ENCODE measurements at regions not wholly inside any gene's neighbourhood (a gene's known extent, or its start where the extent isn't known, plus 50 kb on each side); places are given as distances from the start of the nearest gene placed in this dataset.

- TF ChIP-seq CTCF (IDR thresholded peaks at IDR 0.05): no peak
- intact Hi-C loops (cut with DNase I): no loop called here
Measured at GRCh38 chr2:12064153-12064552, 317.7 kb downstream of the LPIN1 start.

GRCh38 chr2:12066116-12066515, 319.7 kb downstream of the LPIN1 start:
- intact Hi-C loops (cut with DNase I): no loop called here
- H3K4me3 ChIP-seq: no peak overlapping the region
- H3K27me3 ChIP-seq: no peaks in the 10 kb centered on the region
- H3K9ac ChIP-seq (ENCODE audit: low read depth in 2 of 2, low read length in 2 of 2): no peak overlapping the region
- DNase-seq: no peak
- no peak overlapping the region for H3K27ac ChIP-seq
- no peaks in the 10 kb centered on the region for H3K4me1 ChIP-seq
- no peak for TF ChIP-seq CTCF (IDR thresholded peaks at IDR 0.05)
- no peaks in the 10 kb centered on the region for H3K9me3 ChIP-seq
- no peaks in the 10 kb centered on the region for H3K36me3 ChIP-seq

More at GRCh38 chr2:12064153-12064552, 317.7 kb downstream of the LPIN1 start:
- Histone ChIP-seq H3K9me3 (no peaks in the 10 kb centered on the region), H3K36me3 (no peaks in the 10 kb centered on the region), H3K27ac (no peak overlapping the region), H3K4me1 (no peaks in the 10 kb centered on the region), H3K27me3 (no peaks in the 10 kb centered on the region), H3K9ac (ENCODE audit: low read depth in 2 of 2, low read length in 2 of 2) (no peak overlapping the region), H3K4me3 (no peak overlapping the region)
- no peak for DNase-seq

GRCh38 chr2:12066986-12067385, 320.6 kb downstream of the LPIN1 start:
- Histone ChIP-seq H3K4me1 (no peaks in the 10 kb centered on the region), H3K27ac (no peak overlapping the region), H3K9me3 (no peaks in the 10 kb centered on the region), H3K27me3 (no peaks in the 10 kb centered on the region), H3K9ac (ENCODE audit: low read depth in 2 of 2, low read length in 2 of 2) (no peak overlapping the region), H3K4me3 (no peak overlapping the region), H3K36me3 (no peaks in the 10 kb centered on the region)
- TF ChIP-seq CTCF (IDR thresholded peaks at IDR 0.05): no peak
- DNase-seq: no peak
- intact Hi-C loops (cut with DNase I): no loop called here

- intact Hi-C loops (cut with DNase I): no loop called here
- Histone ChIP-seq H3K36me3 (no peaks in the 10 kb centered on the region), H3K4me1 (no peaks in the 10 kb centered on the region), H3K9me3 (no peaks in the 10 kb centered on the region), H3K4me3 (no peak overlapping the region), H3K9ac (ENCODE audit: low read depth in 2 of 2, low read length in 2 of 2) (no peak overlapping the region), H3K27ac (no peak overlapping the region), H3K27me3 (no peaks in the 10 kb centered on the region)
- DNase-seq: no peak
- no peak for TF ChIP-seq CTCF (IDR thresholded peaks at IDR 0.05)
Measured at GRCh38 chr2:12068796-12069538, 322.5 kb downstream of the LPIN1 start.

- intact Hi-C loops (cut with DNase I): no loop called here
- H3K27me3 ChIP-seq: no peaks in the 10 kb centered on the region
- H3K27ac ChIP-seq: no peak overlapping the region
- DNase-seq: no peak
- H3K4me1 ChIP-seq: no peaks in the 10 kb centered on the region
- no peaks in the 10 kb centered on the region for H3K9me3 ChIP-seq
- no peak overlapping the region for H3K9ac ChIP-seq (ENCODE audit: low read depth in 2 of 2, low read length in 2 of 2)
- H3K4me3 ChIP-seq: no peak overlapping the region
- no peak for TF ChIP-seq CTCF (IDR thresholded peaks at IDR 0.05)
- no peaks in the 10 kb centered on the region for H3K36me3 ChIP-seq
Measured at GRCh38 chr2:12070153-12070552, 323.7 kb downstream of the LPIN1 start.

Measured in colonic mucosa (tissue), 4 donors.